ENCODE measurements at regions not wholly inside any gene's neighbourhood (a gene's known extent, or its start where the extent isn't known, plus 50 kb on each side); places are given as distances from the start of the nearest gene placed in this dataset.

- DNase-seq (ENCODE audit: low read depth): no peak
Observed at GRCh38 chr12:77722536-77722935, 108.2 kb upstream of the NAV3 start.

GRCh38 chr12:77720258-77720657 is 110.4 kb upstream of the NAV3 start:
- DNase-seq (ENCODE audit: low read depth): peak; percentile 8

- no peak for DNase-seq (ENCODE audit: low read depth)
Observed at GRCh38 chr12:77710209-77710608, 120.5 kb upstream of the NAV3 start.

- DNase-seq (ENCODE audit: low read depth): no peak
Observed at GRCh38 chr12:77697126-77697525, 133.6 kb upstream of the NAV3 start.

DNA sequence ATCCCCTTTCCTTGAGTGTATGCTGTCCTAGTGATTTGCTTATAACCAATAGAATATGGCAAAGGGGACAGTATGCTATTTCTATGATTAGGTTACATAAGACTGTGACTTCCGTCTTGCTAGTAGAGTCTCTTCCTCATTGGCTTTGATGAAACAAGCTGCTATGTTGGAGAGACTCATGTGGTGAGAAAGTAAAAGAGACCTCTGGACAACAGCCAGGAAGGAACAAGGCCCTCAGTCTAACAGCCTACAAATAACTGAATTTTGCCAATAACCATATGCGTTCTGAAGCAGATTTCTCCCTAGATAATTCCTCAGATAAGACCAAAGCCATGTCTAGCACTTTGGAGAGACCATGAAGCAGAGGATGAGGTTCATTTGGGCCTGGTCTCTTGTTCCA is 134.5 kb upstream of the NAV3 start:
- DNase-seq (ENCODE audit: low read depth): no peak

DNA sequence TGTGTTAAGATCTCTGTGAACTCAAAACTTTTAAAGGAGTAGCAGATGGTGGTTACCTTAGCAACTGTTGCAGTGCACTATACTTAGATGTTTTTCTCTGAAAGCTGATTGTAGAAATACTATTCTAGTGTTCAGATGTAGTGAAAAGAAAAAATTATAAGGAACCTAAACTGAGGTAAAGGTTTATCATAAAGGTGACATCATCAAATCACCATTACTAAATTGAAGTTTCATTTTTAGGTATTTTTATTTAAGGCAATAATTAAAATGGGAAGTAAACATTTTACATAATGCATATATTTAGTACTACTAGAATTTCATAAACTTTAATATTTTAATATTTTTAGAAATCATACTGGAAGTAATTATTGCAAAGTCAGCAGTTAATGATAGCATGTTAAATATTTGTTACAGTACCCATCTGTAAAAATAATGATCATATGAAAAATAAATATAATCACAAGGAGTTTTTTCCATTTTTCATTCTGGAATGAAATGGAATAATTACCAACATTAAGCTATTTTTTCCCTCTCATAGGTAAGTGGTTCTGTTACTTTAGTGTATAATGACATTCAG is 141.1 kb upstream of the NAV3 start:
- DNase-seq (ENCODE audit: low read depth): no peak

GRCh38 chr12:77687321-77687720 is 143.4 kb upstream of the NAV3 start:
- DNase-seq (ENCODE audit: low read depth): no peak

GRCh38 chr12:77686760-77687159 is 143.9 kb upstream of the NAV3 start:
- peak; percentile 34 for DNase-seq (ENCODE audit: low read depth)

- DNase-seq (ENCODE audit: low read depth): no peak
Observed at GRCh38 chr12:77685901-77686300, 144.8 kb upstream of the NAV3 start.

DNA sequence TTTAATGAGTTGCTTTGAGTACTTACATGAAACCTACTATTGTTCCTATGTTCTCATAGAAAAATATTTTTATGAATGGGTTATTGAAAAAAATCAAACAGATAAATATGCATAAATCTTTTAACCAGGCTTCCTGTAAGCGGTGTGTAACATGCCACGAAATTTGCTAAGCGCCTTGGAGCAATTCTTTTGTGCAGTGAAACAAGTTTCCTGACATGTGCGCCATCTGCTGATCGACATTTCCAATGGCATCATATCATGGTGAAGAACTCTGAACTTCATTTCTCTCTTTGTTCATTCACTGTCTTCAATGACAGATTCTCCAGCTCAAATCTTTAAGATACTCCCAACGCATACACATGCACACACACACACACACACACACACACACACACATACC is 145.6 kb upstream of the NAV3 start:
- peak; percentile 85 for DNase-seq (ENCODE audit: low read depth)

GRCh38 chr12:77682488-77682887 is 148.2 kb upstream of the NAV3 start:
- DNase-seq (ENCODE audit: low read depth): no peak

- DNase-seq (ENCODE audit: low read depth): no peak
Observed at GRCh38 chr12:77681726-77682125, 149.0 kb upstream of the NAV3 start.

DNA sequence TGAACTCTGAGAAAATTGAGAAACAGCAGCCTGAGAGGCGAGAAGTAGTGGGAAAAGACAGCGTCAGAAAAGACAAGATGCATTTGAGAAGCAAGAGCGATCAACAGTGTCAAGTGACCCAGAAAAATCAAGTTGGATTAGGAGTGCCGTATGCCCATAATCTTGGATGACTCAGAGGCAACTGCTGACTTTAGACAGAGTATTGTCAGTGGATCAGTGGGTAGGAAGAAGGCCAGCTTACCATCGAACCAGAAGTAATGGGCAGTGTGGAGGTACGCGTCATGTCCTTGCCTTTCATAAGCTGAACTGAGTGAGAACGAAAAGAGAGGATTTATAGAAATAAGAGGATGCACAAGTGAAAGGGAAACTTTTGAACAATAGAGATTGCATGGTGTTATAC is 151.0 kb upstream of the NAV3 start:
- no peak for DNase-seq (ENCODE audit: low read depth)

GRCh38 chr12:77678621-77679020 is 152.1 kb upstream of the NAV3 start:
- DNase-seq (ENCODE audit: low read depth): no peak

GRCh38 chr12:77667101-77667500 is 163.6 kb upstream of the NAV3 start:
- DNase-seq (ENCODE audit: low read depth): no peak

DNA sequence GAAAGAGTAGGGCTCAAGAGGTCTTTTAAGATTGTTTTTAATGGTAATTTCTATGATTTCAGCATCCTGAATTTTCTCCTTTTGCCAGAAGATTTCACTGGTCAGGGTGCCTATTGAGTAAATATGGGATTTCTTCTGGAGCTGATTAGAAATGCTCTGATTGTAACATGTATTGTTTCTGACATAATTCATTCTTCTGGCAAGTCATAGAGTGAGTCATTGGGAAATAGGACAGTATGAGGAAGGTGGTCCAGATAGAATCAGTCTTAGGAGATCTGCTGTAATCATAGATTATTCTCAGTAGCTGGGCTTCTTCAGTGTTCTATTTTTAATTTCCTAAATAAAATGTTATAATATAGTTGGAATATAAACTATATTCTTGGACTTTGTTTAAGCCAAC is 182.0 kb upstream of the NAV3 start:
- peak; percentile 6 for DNase-seq (ENCODE audit: low read depth)

GRCh38 chr12:77645966-77646598 is 184.6 kb upstream of the NAV3 start:
- DNase-seq (ENCODE audit: low read depth): no peak

- no peak for DNase-seq (ENCODE audit: low read depth)
Observed at GRCh38 chr12:77644915-77645605, 185.6 kb upstream of the NAV3 start.

- DNase-seq (ENCODE audit: low read depth): no peak
Observed at GRCh38 chr12:77642246-77642645, 188.4 kb upstream of the NAV3 start.

- DNase-seq (ENCODE audit: low read depth): no peak
Observed at GRCh38 chr12:77640356-77640755, 190.3 kb upstream of the NAV3 start.

DNA sequence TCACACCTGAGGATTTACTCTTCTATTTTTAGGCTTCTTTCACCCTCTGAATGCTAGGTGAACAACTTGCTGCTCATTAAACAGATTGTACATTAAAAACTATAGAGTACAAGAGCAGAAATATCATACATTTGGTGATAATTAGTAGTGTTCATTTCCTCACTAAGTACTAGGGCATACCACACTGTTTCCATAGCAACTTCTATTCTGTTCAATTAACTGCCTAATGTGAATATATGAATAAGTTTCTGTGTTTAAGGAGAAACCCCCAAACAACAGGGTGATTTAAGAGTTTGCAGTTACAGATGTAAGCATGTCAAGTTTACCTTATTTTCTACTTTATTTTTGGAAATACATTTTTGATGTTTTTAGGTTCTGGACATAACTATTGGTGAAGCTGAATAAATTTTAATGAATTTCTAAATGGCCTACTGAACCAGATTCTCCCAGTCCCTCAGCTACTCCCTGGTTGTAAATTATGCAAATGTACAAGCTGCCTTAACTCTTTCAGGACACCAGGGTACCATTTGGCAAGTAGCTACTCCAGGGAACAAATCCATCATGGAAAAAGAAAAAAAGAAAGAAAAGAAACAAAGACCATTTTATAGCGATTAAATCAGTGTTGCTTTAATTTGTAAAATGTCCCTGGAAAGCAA is 199.8 kb upstream of the NAV3 start:
- no peak for DNase-seq (ENCODE audit: low read depth)

DNA sequence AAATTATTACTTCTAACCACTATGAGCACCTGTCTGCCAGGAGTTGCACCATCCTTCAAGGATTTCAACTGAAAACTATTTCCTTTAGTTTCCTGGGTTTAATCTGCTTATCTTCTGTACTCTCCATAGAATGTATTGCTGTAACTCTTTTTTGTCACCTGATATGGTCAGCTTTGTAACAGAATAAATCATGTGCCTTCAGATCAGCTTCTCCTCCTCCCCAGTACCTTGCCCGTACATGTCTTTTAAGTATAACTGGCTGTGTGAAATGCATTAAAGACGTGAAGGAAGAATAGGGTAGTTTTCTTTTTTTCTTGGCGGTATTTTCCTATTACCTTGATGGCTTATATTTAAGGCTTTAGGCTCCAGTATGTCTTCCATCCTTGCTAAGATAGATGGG is 200.3 kb upstream of the NAV3 start:
- no peak for DNase-seq (ENCODE audit: low read depth)

- DNase-seq (ENCODE audit: low read depth): no peak
Observed at GRCh38 chr12:77629141-77629540, 201.6 kb upstream of the NAV3 start.
